Stimulated activated CD4-positive, alpha-beta T cell treated with anti-CD3 and anti-CD28 coated beads, Interleukin-4, amount 100 ng/mL, for 4 hours (primary cell): ENCODE measurements at regions not wholly inside any gene's neighbourhood (a gene's known extent, or its start where the extent isn't known, plus 50 kb on each side); places are given as distances from the start of the nearest gene placed in this dataset.

Experiments
- DNase-seq, 2 experiments: peaks; one replicate each; pipeline ENCODE4 v3.0.0-alpha.2; 2020

DNA sequence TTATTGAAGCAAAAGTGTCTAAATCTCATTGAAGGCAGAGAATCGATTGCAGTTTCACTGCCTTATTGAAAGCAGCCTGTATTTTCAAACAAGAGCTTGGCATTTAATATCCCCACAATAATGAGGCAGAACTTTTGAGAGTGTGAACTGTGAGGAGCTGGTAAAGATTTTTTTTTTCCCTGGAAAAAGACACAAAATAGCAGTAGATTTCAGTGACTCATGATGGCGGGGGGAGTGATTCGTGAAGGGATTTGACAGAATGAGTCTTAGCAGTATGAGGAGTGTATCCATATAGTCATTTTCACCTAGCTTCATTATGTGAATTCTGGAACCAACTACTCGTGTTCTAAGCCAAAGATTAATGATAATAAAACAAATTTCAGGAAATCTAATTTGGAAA is 242.9 kb downstream of the ARL6IP6 start:
- DNase-seq = no peak

GRCh38 chr2:152950126-152950525 is 231.7 kb downstream of the ARL6IP6 start:
- no peak for DNase-seq

DNA sequence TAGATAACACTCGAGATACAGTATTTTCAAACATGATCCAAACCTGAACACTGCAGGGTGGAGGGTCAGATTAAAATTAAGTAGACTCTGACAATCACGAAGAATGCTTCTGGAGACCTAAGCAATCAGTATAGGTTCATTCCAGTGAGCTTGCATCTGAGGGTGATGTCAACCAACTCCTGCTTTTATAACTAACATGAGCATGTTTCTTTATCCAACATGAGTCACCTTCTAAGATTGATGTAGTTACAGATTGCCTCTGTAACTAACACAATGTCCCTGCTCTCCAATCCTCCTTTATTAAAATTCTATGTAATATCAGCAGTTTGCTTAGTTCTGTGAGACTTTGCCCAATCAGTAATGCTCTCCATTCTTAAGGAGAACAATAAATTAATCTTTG is 225.7 kb downstream of the ARL6IP6 start:
- DNase-seq = no peak

DNA sequence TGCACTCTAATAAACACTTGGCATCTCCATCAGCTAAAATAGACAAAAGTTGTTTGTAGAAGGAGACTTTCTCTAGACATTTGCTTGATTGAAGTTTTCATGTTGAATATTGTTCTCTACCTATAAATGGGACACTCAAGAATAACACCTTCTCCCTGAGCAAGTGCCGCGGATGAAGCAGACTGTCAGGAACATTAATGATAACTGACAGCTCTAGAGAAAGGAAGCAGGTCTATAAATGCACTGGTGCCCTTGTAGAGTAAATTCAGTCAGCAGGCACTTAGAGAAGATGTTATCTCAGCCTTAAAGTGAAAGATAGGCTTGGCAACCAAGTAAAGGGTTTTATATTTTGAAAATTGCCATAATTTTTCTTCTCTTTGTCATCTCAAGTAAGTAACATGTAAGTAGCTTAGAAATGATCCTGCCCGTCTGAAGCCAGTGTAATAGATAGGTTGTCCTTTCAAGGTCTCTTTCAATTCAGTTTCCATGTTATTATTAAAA is 224.6 kb downstream of the ARL6IP6 start:
- DNase-seq = no peak

DNA sequence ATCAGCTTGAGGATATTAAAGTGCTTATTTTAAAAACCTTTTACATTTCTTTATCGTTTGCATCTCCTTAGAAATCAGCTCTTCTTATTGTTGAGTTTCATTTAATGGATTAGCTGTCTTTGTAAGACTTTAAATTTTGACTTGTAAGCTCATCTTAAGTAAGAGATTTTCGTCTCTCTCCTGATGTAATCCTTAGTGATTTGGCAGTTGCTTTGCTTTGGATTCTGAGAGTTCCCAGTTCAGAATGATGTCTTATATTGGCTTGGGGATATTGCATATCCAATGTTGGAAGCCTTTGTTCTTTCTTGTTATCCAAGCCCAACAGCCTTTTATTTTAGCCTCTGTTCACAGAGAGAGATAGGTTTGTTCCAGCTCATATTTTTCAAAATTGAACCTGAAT is 212.1 kb downstream of the ARL6IP6 start:
- DNase-seq = no peak

GRCh38 chr2:152929628-152930027 is 211.2 kb downstream of the ARL6IP6 start:
- no peak for DNase-seq

- peak in 1 of 2 experiments; percentile 6 for DNase-seq
Observed at GRCh38 chr2:152925547-152926448, 207.4 kb downstream of the ARL6IP6 start.

DNA sequence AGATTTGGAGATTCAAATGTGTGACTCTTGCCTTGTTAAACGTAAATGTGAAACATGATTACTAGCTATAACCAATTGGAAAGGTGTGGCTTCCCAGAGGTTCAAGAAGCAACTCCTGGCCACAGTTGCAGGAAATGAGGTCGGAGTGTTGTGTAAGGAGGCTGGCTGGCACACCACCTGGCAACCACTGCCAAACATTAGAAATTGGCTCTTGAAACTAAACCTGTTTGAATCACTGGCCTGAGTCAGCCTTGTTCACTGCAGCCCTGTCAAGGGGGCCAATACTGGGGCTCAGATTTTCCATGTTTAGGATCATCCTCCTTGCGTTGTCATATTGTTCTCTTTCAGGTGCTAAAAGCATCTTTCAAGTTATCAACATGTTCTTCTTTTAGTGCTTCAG is 206.3 kb downstream of the ARL6IP6 start:
- no peak for DNase-seq

- DNase-seq = no peak
Observed at GRCh38 chr2:152924219-152924618, 205.8 kb downstream of the ARL6IP6 start.

DNA sequence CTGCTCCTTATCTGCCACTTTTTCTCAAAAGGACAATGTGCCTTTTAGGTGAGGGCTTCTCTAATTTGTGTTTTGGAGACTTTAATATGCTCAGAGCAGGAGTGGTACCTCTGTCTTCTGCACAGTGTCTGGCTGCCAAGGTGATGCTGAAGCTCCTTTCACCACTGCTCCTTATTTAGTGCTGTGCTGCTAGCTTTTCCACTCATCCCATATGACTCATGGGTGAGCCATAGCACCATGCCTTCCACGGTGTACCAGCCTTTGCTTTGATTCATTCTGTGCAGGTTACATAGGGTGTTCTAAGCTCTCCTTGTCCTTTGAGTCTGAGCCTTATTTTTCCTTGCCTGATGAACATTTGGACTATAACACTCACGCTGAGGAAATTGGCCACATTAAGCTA is 202.4 kb downstream of the ARL6IP6 start:
- DNase-seq = no peak

GRCh38 chr2:152910970-152911369 is 192.6 kb downstream of the ARL6IP6 start:
- no peak for DNase-seq

DNA sequence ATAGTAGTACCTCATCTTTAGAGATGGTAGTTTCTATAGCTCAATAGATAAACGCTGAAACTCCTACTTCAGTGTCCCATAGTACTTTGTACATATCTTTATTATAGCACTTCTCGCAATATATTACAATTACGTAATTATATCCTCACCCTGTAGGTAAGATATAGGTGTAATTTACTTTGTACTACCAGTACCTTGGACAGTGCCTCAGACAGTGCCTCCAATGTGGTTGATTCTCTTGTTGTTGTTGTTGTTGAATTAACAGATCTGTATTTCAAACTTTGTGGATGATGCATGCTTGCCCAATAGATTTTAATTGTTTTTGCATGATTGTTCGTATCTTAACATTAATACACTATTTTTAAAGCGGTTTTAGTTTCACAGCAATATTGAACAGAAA is 188.6 kb downstream of the ARL6IP6 start:
- no peak for DNase-seq

DNA sequence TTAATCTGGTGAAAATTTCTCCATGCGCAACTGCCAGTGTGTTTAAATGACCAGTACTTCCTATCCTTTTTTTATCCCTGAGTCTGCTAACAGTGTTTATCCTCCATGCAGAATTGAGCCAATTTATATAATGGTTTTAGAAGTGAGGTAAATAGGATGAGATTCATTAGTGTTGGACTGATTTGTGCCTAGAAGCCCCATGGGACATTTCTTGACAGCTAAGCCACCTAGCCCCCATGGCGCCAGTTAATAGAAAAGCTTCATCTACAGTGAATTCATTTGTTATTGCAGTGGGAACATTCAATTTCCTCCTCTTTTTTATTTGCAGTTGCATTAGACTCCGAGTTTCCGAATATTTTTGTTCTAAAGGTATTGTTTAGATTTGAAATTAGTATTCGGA is 175.6 kb downstream of the ARL6IP6 start:
- DNase-seq = no peak

- no peak for DNase-seq
Observed at GRCh38 chr2:152890736-152891135, 172.3 kb downstream of the ARL6IP6 start.

DNA sequence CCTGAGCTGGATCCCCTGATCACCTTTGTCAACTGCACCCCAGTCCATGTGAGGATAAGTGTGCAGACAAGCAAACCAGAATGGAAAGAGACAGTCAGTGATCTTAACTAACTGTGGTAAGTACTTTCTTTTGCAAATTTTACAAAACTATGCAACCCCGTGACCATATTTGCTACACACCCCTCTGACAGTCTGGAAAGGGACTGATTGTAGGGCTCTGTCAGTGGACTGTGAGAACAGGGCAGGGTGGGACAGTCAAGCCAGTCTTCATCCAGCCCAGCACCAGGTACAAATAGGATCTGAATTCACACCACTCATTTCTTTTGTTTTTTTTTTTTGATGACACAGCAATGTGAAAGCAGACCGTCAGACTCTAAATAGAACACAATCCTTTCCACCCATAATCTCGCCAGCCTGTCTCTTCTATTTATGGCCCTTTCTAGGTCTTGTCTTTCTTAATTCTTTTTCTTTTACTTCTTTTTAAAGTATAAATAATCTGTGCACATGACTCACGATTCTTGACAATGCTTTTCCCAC is 165.6 kb downstream of the ARL6IP6 start:
- no peak for DNase-seq

DNA sequence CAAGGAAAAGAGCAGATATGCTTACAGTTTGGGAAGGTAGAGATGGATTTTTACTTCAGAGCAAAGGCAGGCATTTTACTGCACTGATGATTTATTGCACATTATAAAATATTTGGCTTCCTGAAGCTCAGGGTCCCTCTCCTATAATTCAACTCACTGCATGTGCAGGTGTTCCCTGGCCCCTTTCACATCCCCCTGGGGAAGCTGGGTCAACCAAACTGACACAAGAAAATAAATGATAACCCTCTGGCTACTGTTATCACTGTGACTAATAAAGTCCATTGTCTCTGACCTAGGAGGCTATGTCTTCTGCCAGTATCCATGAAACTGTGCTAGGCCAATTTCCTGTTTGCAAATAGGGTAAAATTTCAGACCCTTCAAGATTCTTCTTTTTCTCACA is 163.1 kb downstream of the ARL6IP6 start:
- DNase-seq = no peak

- no peak for DNase-seq
Observed at GRCh38 chr2:152879275-152879674, 160.9 kb downstream of the ARL6IP6 start.

- DNase-seq = no peak
Observed at GRCh38 chr2:152875701-152876695, 157.6 kb downstream of the ARL6IP6 start.

DNA sequence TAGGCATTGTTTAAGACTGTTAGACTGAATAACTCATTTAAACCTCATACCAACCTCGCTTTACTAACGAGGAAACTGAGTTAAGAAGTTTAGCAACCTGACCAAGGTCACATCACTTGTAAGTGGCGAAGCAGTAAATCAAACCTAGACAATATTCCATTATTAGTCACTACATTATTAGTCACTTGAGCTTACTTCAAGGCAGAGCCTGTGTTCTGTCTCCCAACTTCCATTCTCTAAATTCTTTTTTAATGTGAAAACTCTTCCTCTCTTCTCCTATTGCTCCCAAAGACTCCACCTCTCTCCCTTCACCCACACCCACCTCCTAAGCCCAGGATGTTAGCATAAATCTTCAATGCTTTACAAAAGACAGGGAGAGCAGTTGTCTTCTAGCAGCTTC is 156.5 kb downstream of the ARL6IP6 start:
- no peak for DNase-seq

DNA sequence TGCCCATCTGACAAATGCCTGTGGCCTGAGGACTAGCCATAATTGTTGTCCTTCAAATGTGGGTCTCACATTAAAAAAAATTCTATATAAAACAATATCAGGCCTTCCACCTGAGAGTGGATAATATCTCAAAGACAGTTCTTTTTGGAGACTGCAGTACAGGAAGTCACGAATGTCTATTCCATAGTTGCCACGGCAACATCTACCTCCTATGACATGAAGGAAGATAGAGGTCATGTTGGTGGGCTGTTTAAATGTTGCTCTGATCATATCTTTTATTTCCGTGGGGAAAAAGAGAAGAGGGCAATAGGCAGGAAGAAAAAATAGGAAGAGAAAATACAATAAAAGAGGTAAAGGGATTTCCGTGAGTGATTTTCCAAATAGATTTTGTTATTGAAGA is 151.8 kb downstream of the ARL6IP6 start:
- no peak for DNase-seq

DNA sequence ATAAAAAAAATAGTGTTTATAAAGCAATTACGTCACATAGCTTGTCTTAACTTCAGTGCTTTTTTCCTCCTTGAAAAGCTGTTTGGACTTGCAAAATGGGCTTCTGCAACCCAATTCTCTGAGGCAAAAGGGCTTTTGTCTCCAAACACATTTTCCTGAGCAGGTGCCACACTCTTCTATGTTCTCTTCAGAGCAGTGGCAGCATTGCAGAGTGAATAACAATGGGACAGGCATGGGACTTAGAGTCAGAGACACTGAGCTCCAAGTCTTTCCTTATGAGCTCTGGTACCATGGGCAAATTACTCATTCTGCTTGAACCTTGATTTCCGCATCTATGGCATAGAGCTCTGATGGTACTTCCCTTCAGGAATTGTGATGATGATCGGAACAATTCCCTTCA is 149.0 kb downstream of the ARL6IP6 start:
- no peak for DNase-seq

GRCh38 chr2:152864601-152865149 is 146.3 kb downstream of the ARL6IP6 start:
- no peak for DNase-seq

- DNase-seq = no peak
Observed at GRCh38 chr2:152863826-152864225, 145.4 kb downstream of the ARL6IP6 start.
